Activated T-cell treated with anti-CD3 and anti-CD28 coated beads, Interleukin-2, amount 50 U/mL, for 72 hours (primary cell): ENCODE measurements at regions not wholly inside any gene's neighbourhood (a gene's known extent, or its start where the extent isn't known, plus 50 kb on each side); places are given as distances from the start of the nearest gene placed in this dataset.

Experiments
- ATAC-seq, 2 donors: fragments of 150-1000 bp; cut with Tn5 transposase; replicated peaks in 1 of 2; 2 replicates each; pipeline ENCODE4 v1.10.0; 2021; ENCODE audit warnings: moderate library complexity in 2 of 2, mild to moderate bottlenecking in 1 of 2
- DNase-seq, 2 donors: peaks; one replicate each; pipeline ENCODE4 v3.0.0; 2021 to 2022; ENCODE audit warnings: mixed read lengths in 1 of 2
- H3K27ac Mint-ChIP-seq: one replicate; pipeline ENCODE4 v1.8.0; 2022; ENCODE audit warnings: mild to moderate bottlenecking, moderate library complexity, mixed read lengths
- H3K27me3 Mint-ChIP-seq: one replicate; pipeline ENCODE4 v1.8.0; 2022; ENCODE audit warnings: low read depth, mixed read lengths
- H3K36me3 Mint-ChIP-seq, 2 donors: one replicate each; pipeline ENCODE4 v1.8.0; 2022; ENCODE audit warnings: mixed read lengths in 2 of 2, mild to moderate bottlenecking in 1 of 2; ENCODE audit not compliant: insufficient read depth in 2 of 2
- H3K4me1 Mint-ChIP-seq: one replicate; pipeline ENCODE4 v1.8.0; 2022; ENCODE audit warnings: low read depth, mixed read lengths
- H3K4me3 Mint-ChIP-seq, 2 donors: one replicate each; pipeline ENCODE4 v1.8.0; 2022; ENCODE audit warnings: mild to moderate bottlenecking in 2 of 2, mixed read lengths in 2 of 2, moderate library complexity in 2 of 2
- H3K9me3 Mint-ChIP-seq, 2 donors: one replicate each; pipeline ENCODE4 v1.8.0; 2022; ENCODE audit warnings: mixed read lengths in 2 of 2

GRCh38 chr1:193660428-193660827 lies 474.0 kb upstream of the B3GALT2 start:
- Mint-ChIP-seq H3K36me3 (no peaks in the 10 kb centered on the region), H3K27me3 (no peaks in the 10 kb centered on the region), H3K9me3 (peaks cover 0 to 7% of the 10 kb centered on the region in 2 donors), H3K4me3 (no peak overlapping the region), H3K4me1 (no peaks in the 10 kb centered on the region), H3K27ac (no peak overlapping the region)
- DNase-seq (no peak), ATAC-seq (no peak)

DNA sequence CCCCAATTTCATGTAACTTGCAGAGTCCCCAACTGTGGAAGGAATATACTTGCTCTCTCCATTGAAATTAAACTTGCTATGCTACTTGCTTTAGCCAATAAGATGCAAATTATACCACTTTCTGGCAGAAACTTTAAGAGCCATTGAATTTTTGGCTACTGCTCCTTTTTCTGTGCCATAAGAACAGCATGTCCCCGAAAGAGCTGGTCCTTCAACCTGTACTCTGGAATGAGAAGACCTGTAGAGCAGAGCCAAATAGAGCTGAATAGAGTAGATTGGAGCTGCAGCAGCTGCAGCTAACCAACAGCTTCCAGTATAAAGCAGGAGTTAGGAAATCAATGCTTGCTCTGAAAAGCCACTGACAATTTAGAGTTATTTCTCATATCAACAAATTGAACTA lies 472.3 kb upstream of the B3GALT2 start:
- ATAC-seq = no peak
- peaks cover 5 to 8% of the 10 kb centered on the region in 2 donors for H3K36me3 Mint-ChIP-seq
- peaks cover 11 to 13% of the 10 kb centered on the region in 2 donors for H3K9me3 Mint-ChIP-seq
- H3K4me3 Mint-ChIP-seq = no peak overlapping the region
- H3K27me3 Mint-ChIP-seq = no peaks in the 10 kb centered on the region
- no peak overlapping the region for H3K27ac Mint-ChIP-seq
- no peaks in the 10 kb centered on the region for H3K4me1 Mint-ChIP-seq
- DNase-seq = no peak

- ATAC-seq = no peak
- Mint-ChIP-seq H3K27me3 (no peaks in the 10 kb centered on the region), H3K36me3 (peaks cover 5 to 8% of the 10 kb centered on the region in 2 donors), H3K9me3 (peaks cover 12 to 13% of the 10 kb centered on the region in 2 donors), H3K4me1 (no peaks in the 10 kb centered on the region), H3K27ac (no peak overlapping the region), H3K4me3 (no peak overlapping the region)
- DNase-seq = no peak
These were observed 471.7 kb upstream of the B3GALT2 start for GRCh38 chr1:193658081-193658480.

GRCh38 chr1:193657552-193657951 lies 471.1 kb upstream of the B3GALT2 start:
- ATAC-seq (no peak), DNase-seq (no peak)
- Mint-ChIP-seq H3K4me3 (no peak overlapping the region), H3K9me3 (peaks cover 12 to 16% of the 10 kb centered on the region in 2 donors), H3K4me1 (no peaks in the 10 kb centered on the region), H3K27me3 (no peaks in the 10 kb centered on the region), H3K36me3 (peaks cover 5 to 8% of the 10 kb centered on the region in 2 donors), H3K27ac (no peak overlapping the region)

- Mint-ChIP-seq H3K9me3 (peaks cover 13 to 16% of the 10 kb centered on the region in 2 donors), H3K4me1 (no peaks in the 10 kb centered on the region), H3K27me3 (no peaks in the 10 kb centered on the region), H3K27ac (no peak overlapping the region), H3K4me3 (no peak overlapping the region), H3K36me3 (peaks cover 5 to 8% of the 10 kb centered on the region in 2 donors)
- DNase-seq (no peak), ATAC-seq (no peak)
These were observed 470.4 kb upstream of the B3GALT2 start for GRCh38 chr1:193656841-193657240.

DNA sequence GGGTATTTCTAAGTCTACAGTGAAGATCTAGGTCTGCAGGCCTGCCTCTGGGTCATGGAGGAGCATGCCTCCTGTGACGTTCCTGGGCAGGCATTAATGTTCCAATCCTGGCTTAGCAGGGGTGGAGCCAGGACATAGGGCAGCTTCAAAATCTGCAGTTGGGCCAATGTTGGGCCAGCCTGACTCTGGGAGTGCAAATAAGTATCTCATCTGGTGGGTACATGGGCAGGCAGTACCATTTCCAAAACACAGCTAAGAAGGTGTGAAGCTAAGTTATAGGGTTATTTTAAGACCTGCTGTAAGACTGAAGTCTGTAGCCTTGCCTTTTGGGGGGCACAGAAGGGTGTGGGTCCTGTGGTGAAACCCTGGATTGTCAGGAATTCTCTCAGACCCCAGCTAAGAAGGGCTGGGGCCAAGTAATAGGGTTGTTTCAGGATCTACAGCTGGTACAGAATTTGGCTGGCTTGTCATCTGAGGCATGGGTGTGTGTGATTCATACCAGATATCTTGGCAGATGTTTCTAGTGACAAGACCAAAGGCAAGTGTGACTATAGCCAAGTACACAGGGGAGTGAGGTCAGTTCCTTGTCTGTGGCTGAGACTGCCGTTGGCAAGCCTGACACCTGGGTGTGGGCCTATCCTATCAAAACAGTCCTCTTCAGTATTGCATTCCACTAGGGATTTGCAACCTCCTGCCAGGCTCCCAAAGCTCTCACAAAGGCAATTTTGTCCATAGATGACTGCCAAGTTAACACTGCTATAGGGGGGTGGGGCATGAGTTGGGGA lies 468.7 kb upstream of the B3GALT2 start:
- no peaks in the 10 kb centered on the region for H3K27me3 Mint-ChIP-seq
- no peak overlapping the region for H3K4me3 Mint-ChIP-seq
- DNase-seq = no peak
- H3K27ac Mint-ChIP-seq = no peak overlapping the region
- no peaks in the 10 kb centered on the region for H3K4me1 Mint-ChIP-seq
- ATAC-seq = peak; percentile 49 to 51
- peaks cover 14 to 18% of the 10 kb centered on the region in 2 donors for H3K9me3 Mint-ChIP-seq
- H3K36me3 Mint-ChIP-seq = peaks cover 5 to 10% of the 10 kb centered on the region in 2 donors

- no peak for DNase-seq
- no peak for ATAC-seq
- Mint-ChIP-seq H3K27me3 (no peaks in the 10 kb centered on the region), H3K27ac (no peak overlapping the region), H3K36me3 (peaks cover 9 to 12% of the 10 kb centered on the region in 2 donors), H3K9me3 (peaks cover 13 to 24% of the 10 kb centered on the region in 2 donors), H3K4me3 (no peak overlapping the region), H3K4me1 (no peaks in the 10 kb centered on the region)
These were observed 463.2 kb upstream of the B3GALT2 start for GRCh38 chr1:193649587-193649986.

DNA sequence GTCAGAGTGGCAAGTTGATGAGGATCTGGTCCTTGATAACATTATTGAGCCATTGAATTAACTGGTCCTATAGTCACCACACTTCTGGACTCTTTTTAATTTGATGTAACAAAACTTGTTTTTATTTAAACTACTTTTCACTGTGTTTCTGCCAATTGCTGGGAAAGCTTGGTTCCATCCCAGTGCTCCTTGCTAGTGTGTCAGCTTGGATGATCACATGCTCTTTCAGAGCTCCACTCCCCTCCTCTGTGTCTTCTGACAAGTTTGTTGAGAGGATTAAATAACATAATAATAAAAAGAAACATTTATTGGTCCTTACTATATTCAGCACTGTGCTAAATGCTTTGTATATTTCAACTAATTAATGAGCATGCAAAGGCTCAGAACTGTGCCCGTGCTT lies 448.5 kb upstream of the B3GALT2 start:
- H3K4me1 Mint-ChIP-seq = peaks cover 8% of the 10 kb centered on the region
- peak overlapping the region; percentile 73 for H3K27ac Mint-ChIP-seq
- H3K9me3 Mint-ChIP-seq = peaks cover under 1 to 3% of the 10 kb centered on the region in 2 donors
- H3K27me3 Mint-ChIP-seq = no peaks in the 10 kb centered on the region
- H3K4me3 Mint-ChIP-seq = no peak overlapping the region
- peaks cover 0 to under 1% of the 10 kb centered on the region in 2 donors for H3K36me3 Mint-ChIP-seq
- no peak for ATAC-seq
- no peak for DNase-seq

GRCh38 chr1:193634470-193634869 lies 448.1 kb upstream of the B3GALT2 start:
- Mint-ChIP-seq H3K27me3 (no peaks in the 10 kb centered on the region), H3K27ac (peak overlapping the region; percentile 73), H3K9me3 (peaks cover 0 to 3% of the 10 kb centered on the region in 2 donors), H3K4me1 (peaks cover 8% of the 10 kb centered on the region), H3K36me3 (no peaks in the 10 kb centered on the region), H3K4me3 (peak overlapping the region in 1 of 2 donors; percentile 32)
- no peak for ATAC-seq
- DNase-seq = peak in 1 of 2 donors; percentile 4

DNA sequence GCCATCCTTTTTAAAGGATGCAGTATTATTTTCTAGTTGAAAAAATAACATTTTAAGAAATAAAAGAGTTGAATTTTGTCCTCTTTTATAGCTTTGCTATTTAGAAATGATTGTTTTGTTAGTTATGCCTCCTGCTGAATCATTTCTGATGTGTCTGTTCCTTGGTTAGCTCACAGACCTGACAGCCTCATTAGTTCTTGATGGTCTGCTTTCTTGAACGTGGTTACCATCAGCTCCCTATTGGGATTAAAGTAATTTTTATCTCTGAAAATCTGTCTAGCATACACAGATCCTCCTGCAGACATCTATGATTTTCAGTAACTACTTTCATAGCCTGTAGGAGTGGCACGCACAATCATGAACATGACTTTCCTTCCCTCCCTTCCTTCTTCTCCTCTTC lies 447.6 kb upstream of the B3GALT2 start:
- H3K27me3 Mint-ChIP-seq = peaks cover 4% of the 10 kb centered on the region
- H3K36me3 Mint-ChIP-seq = no peaks in the 10 kb centered on the region
- no peak for DNase-seq
- peak overlapping the region; percentile 73 for H3K27ac Mint-ChIP-seq
- peaks cover 0 to 3% of the 10 kb centered on the region in 2 donors for H3K9me3 Mint-ChIP-seq
- peaks cover 8% of the 10 kb centered on the region for H3K4me1 Mint-ChIP-seq
- no peak overlapping the region for H3K4me3 Mint-ChIP-seq
- ATAC-seq = no peak

DNA sequence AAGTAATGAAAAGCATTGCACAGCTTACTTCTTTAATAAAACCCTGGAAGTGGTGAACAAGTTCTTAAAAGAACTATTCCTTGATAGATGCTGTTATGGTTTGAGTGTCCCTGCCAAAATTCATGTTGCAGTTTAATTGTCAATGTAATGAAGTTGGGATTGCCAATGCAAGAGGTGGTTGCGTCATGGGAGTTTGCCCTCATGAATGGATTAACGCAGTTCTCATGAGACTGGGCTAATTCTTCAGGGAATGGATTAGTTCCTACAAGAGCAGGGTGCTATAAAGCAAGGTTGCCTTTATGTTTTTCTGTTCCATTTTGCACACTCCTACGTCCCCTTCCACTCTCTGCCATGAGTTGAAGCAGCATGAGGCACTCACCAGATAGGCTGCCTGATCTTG lies 446.7 kb upstream of the B3GALT2 start:
- Mint-ChIP-seq H3K27me3 (peaks cover 6% of the 10 kb centered on the region), H3K4me1 (peaks cover 8% of the 10 kb centered on the region), H3K9me3 (no peaks in the 10 kb centered on the region), H3K36me3 (no peaks in the 10 kb centered on the region), H3K4me3 (no peak overlapping the region), H3K27ac (no peak overlapping the region)
- DNase-seq (no peak), ATAC-seq (no peak)

- H3K4me1 Mint-ChIP-seq = peaks cover 8% of the 10 kb centered on the region
- no peaks in the 10 kb centered on the region for H3K9me3 Mint-ChIP-seq
- H3K36me3 Mint-ChIP-seq = no peaks in the 10 kb centered on the region
- no peak overlapping the region for H3K27ac Mint-ChIP-seq
- no peak overlapping the region for H3K4me3 Mint-ChIP-seq
- H3K27me3 Mint-ChIP-seq = peaks cover 6% of the 10 kb centered on the region
- DNase-seq = no peak
- ATAC-seq = no peak
These were observed 444.9 kb upstream of the B3GALT2 start for GRCh38 chr1:193631306-193631705.

- Mint-ChIP-seq H3K9me3 (no peaks in the 10 kb centered on the region), H3K4me1 (peaks cover 8% of the 10 kb centered on the region), H3K27me3 (peaks cover 6% of the 10 kb centered on the region), H3K36me3 (no peaks in the 10 kb centered on the region), H3K4me3 (no peak overlapping the region), H3K27ac (no peak overlapping the region)
- ATAC-seq (no peak), DNase-seq (no peak)
These were observed 443.5 kb upstream of the B3GALT2 start for GRCh38 chr1:193629875-193630274.

DNA sequence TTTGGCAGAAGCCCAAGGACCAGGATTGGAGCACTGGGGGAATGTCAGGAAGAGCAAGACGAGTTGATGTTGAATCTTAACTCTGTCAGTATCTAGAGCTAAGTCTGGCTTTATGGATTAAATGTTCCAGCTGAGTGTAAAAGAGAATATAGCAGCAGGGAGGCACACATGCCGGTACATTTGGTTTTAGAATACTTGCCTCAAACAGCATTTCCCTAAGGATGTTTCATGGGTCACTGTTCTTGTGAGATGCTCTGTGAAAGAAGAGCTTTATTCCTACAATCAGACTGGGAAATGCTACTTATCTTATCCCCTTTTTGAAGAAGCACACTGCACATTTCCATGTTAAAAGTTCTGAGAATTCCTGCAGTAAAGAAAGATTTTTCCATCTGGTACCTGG lies 440.3 kb upstream of the B3GALT2 start:
- H3K9me3 Mint-ChIP-seq = no peaks in the 10 kb centered on the region
- no peaks in the 10 kb centered on the region for H3K4me1 Mint-ChIP-seq
- no peak for DNase-seq
- H3K4me3 Mint-ChIP-seq = no peak overlapping the region
- H3K36me3 Mint-ChIP-seq = no peaks in the 10 kb centered on the region
- no peak for ATAC-seq
- peaks cover 6% of the 10 kb centered on the region for H3K27me3 Mint-ChIP-seq
- no peak overlapping the region for H3K27ac Mint-ChIP-seq
